ENCODE measurements at regions not wholly inside any gene's neighbourhood (a gene's known extent, or its start where the extent isn't known, plus 50 kb on each side); places are given as distances from the start of the nearest gene placed in this dataset.
"Not testable (repeated sequence)": the region's sequence is repeated elsewhere in the genome, so short reads cannot be mapped to it uniquely, and the experiment has no call there.

DNA sequence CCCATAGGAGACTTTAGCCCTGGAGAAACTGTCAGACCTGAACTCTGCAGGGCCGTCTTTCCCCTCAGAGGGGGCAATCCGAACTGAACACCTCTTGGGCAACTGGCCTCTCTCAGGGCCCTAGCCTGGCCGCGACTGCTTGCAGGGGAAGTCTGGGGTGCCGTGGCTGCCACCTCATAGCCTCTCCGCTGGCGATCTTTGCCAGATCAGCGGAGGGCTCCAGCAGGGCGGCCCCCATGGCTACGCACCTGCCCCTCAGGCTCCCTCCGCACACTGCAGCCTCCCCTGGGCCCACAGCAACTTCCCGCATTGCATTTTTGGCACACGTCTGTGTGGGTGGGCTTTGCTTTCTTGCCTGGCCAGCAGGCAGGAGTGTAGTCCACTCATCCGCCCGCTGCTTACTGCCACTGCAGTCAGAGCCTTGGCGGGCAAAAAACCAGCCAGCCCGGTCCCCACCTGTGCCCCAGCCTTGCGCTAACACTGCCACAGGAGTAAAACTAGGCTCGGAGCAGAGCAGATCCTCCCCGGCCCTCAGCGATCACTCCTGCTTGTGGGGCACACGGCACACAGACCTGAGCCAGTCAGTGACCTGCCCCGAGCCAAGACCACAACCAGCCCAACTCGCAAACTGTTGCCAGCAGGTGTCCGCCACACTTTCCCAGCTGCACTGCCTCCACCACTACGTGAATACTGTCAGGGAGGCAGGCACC, 266.8 kb upstream of the CBLB start:
- no peak overlapping the region for H3K4me3 ChIP-seq (ENCODE audit: low read length)
- peaks cover 16% of the 10 kb centered on the region for H3K4me1 ChIP-seq (ENCODE audit: control insufficient read depth, insufficient read depth, low read length)
- H3K36me3 ChIP-seq (ENCODE audit: control insufficient read depth, insufficient read depth, low read length, severe bottlenecking) = no peaks in the 10 kb centered on the region
- H3K9me3 ChIP-seq (ENCODE audit: control insufficient read depth, low read length) = no peaks in the 10 kb centered on the region
- H3K27me3 ChIP-seq (replicated peaks; ENCODE audit: control insufficient read depth, insufficient read depth, low read length) = no peaks in the 10 kb centered on the region
- DNase-seq (ENCODE audit: low read depth) = no peak
- H3K9ac ChIP-seq (ENCODE audit: low read length) = no peak overlapping the region

GRCh38 chr3:106139826-106140225, 271.0 kb upstream of the CBLB start:
- no peaks in the 10 kb centered on the region for H3K9me3 ChIP-seq (ENCODE audit: control insufficient read depth, low read length)
- no peaks in the 10 kb centered on the region for H3K27me3 ChIP-seq (replicated peaks; ENCODE audit: control insufficient read depth, insufficient read depth, low read length)
- H3K4me1 ChIP-seq (ENCODE audit: control insufficient read depth, insufficient read depth, low read length) = peaks cover 5% of the 10 kb centered on the region
- H3K36me3 ChIP-seq (ENCODE audit: control insufficient read depth, insufficient read depth, low read length, severe bottlenecking) = no peaks in the 10 kb centered on the region
- DNase-seq (ENCODE audit: low read depth) = no peak
- H3K9ac ChIP-seq (ENCODE audit: low read length) = no peak overlapping the region
- no peak overlapping the region for H3K4me3 ChIP-seq (ENCODE audit: low read length)

DNA sequence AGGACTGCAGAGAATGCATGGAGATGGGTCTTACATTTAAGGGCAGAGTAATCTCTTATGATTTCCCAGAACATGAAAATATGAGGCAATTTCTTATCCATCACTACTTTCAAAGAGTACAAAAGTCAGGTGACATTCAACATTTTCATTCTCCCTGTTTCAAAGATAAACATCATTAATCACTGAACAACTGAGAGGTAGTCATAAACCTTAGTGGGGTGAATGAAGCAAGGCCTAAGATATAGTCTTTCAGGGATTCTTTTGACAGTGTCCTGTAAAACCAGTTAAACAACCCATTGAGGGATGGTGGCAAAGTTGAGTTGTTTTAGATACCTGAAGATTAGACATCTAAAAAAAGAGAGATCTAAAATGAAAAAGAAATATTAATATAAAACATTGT, 271.6 kb upstream of the CBLB start:
- Histone ChIP-seq H3K36me3 (ENCODE audit: control insufficient read depth, insufficient read depth, low read length, severe bottlenecking) (no peaks in the 10 kb centered on the region), H3K9me3 (ENCODE audit: control insufficient read depth, low read length) (no peaks in the 10 kb centered on the region), H3K4me3 (ENCODE audit: low read length) (no peak overlapping the region), H3K9ac (ENCODE audit: low read length) (no peak overlapping the region), H3K4me1 (ENCODE audit: control insufficient read depth, insufficient read depth, low read length) (peaks cover 5% of the 10 kb centered on the region), H3K27me3 (replicated peaks; ENCODE audit: control insufficient read depth, insufficient read depth, low read length) (no peaks in the 10 kb centered on the region)
- no peak for DNase-seq (ENCODE audit: low read depth)

- Histone ChIP-seq H3K36me3 (ENCODE audit: control insufficient read depth, insufficient read depth, low read length, severe bottlenecking) (no peaks in the 10 kb centered on the region), H3K4me3 (ENCODE audit: low read length) (no peak overlapping the region), H3K9me3 (ENCODE audit: control insufficient read depth, low read length) (no peaks in the 10 kb centered on the region), H3K27me3 (replicated peaks; ENCODE audit: control insufficient read depth, insufficient read depth, low read length) (no peaks in the 10 kb centered on the region), H3K4me1 (ENCODE audit: control insufficient read depth, insufficient read depth, low read length) (no peaks in the 10 kb centered on the region), H3K9ac (ENCODE audit: low read length) (no peak overlapping the region)
- peak; percentile 42 for DNase-seq (ENCODE audit: low read depth)
Observed at GRCh38 chr3:106144030-106144429, 275.2 kb upstream of the CBLB start.

DNA sequence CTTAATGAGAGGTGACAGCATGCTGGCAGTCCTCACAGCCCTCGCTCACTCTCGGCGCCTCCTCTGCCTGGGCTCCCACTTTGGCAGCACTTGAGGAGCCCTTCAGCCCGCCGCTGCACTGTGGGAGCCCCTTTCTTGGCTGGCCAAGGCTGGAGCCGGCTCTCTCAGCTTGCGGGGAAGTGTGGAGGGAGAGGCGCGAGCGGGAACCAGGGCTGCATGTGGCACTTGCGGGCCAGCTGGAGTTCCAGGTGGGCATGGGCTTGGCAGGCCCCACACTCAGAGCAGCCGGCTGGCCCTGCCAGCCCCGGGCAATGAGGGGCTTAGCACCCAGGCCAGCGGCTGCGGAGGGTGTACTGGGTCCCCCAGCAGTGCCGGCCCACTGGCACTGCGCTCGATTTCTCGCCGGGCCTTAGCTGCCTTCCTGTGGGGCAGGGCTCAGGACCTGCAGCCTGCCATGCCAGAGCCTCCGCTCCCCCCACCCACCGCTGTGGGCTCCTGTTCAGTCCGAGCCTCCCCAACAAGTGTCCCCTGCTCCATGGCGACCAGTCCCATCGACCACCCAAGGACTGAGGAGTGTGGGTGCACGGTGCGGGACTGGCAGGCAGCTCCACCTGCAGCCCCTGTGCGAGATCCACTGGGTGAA, 279.7 kb upstream of the CBLB start:
- DNase-seq (ENCODE audit: low read depth) = not testable (repeated sequence)

GRCh38 chr3:106157411-106157810, 288.6 kb upstream of the CBLB start:
- Histone ChIP-seq H3K4me1 (ENCODE audit: control insufficient read depth, insufficient read depth, low read length) (peaks cover 8% of the 10 kb centered on the region), H3K9me3 (ENCODE audit: control insufficient read depth, low read length) (no peaks in the 10 kb centered on the region), H3K9ac (ENCODE audit: low read length) (no peak overlapping the region), H3K27me3 (replicated peaks; ENCODE audit: control insufficient read depth, insufficient read depth, low read length) (no peaks in the 10 kb centered on the region), H3K4me3 (ENCODE audit: low read length) (no peak overlapping the region), H3K36me3 (ENCODE audit: control insufficient read depth, insufficient read depth, low read length, severe bottlenecking) (no peaks in the 10 kb centered on the region)
- DNase-seq (ENCODE audit: low read depth) = no peak

More for the DNA sequence above, 279.7 kb upstream of the CBLB start:
- not testable (repeated sequence) for H3K9ac ChIP-seq (ENCODE audit: low read length); H3K36me3 ChIP-seq (ENCODE audit: control insufficient read depth, insufficient read depth, low read length, severe bottlenecking); H3K4me1 ChIP-seq (ENCODE audit: control insufficient read depth, insufficient read depth, low read length); H3K9me3 ChIP-seq (ENCODE audit: control insufficient read depth, low read length); H3K4me3 ChIP-seq (ENCODE audit: low read length); H3K27me3 ChIP-seq (replicated peaks; ENCODE audit: control insufficient read depth, insufficient read depth, low read length)

GRCh38 chr3:106160396-106160795, 291.6 kb upstream of the CBLB start:
- Histone ChIP-seq H3K9me3 (ENCODE audit: control insufficient read depth, low read length) (peaks cover 6% of the 10 kb centered on the region), H3K4me3 (ENCODE audit: low read length) (no peak overlapping the region), H3K36me3 (ENCODE audit: control insufficient read depth, insufficient read depth, low read length, severe bottlenecking) (no peaks in the 10 kb centered on the region), H3K4me1 (ENCODE audit: control insufficient read depth, insufficient read depth, low read length) (peaks cover 4% of the 10 kb centered on the region), H3K9ac (ENCODE audit: low read length) (no peak overlapping the region), H3K27me3 (replicated peaks; ENCODE audit: control insufficient read depth, insufficient read depth, low read length) (no peaks in the 10 kb centered on the region)
- peak; percentile 33 for DNase-seq (ENCODE audit: low read depth)

GRCh38 chr3:106161246-106161645, 292.4 kb upstream of the CBLB start:
- H3K9ac ChIP-seq (ENCODE audit: low read length) = no peak overlapping the region
- no peak overlapping the region for H3K4me3 ChIP-seq (ENCODE audit: low read length)

DNA sequence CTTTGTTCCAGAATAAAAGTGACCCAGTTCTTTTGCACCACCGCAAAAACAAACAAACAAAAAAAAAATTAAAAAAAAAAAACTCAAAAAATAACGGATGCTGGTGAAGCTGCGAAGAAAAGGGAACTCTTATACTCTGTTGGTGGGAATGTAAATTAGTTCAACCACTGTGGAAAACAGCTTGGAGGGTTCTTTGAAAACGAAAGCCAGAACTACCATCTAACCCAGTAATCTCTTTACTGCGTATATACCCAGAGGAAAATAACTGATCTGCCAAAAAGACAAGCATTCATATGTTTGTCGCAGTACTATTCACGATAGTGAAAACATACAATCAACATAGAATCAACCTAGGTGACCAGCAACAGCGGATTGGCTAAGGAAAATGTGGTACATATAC, 298.9 kb upstream of the CBLB start:
- Histone ChIP-seq H3K27me3 (replicated peaks; ENCODE audit: control insufficient read depth, insufficient read depth, low read length) (no peaks in the 10 kb centered on the region), H3K4me1 (ENCODE audit: control insufficient read depth, insufficient read depth, low read length) (no peaks in the 10 kb centered on the region), H3K9ac (ENCODE audit: low read length) (no peak overlapping the region), H3K36me3 (ENCODE audit: control insufficient read depth, insufficient read depth, low read length, severe bottlenecking) (no peaks in the 10 kb centered on the region), H3K9me3 (ENCODE audit: control insufficient read depth, low read length) (peaks cover 4% of the 10 kb centered on the region), H3K4me3 (ENCODE audit: low read length) (no peak overlapping the region)
- no peak for DNase-seq (ENCODE audit: low read depth)

More at GRCh38 chr3:106161246-106161645, 292.4 kb upstream of the CBLB start:
- no peak for DNase-seq (ENCODE audit: low read depth)
- H3K9me3 ChIP-seq (ENCODE audit: control insufficient read depth, low read length) = peaks cover 6% of the 10 kb centered on the region
- no peaks in the 10 kb centered on the region for H3K36me3 ChIP-seq (ENCODE audit: control insufficient read depth, insufficient read depth, low read length, severe bottlenecking)
- no peaks in the 10 kb centered on the region for H3K27me3 ChIP-seq (replicated peaks; ENCODE audit: control insufficient read depth, insufficient read depth, low read length)
- peaks cover 4% of the 10 kb centered on the region for H3K4me1 ChIP-seq (ENCODE audit: control insufficient read depth, insufficient read depth, low read length)

DNA sequence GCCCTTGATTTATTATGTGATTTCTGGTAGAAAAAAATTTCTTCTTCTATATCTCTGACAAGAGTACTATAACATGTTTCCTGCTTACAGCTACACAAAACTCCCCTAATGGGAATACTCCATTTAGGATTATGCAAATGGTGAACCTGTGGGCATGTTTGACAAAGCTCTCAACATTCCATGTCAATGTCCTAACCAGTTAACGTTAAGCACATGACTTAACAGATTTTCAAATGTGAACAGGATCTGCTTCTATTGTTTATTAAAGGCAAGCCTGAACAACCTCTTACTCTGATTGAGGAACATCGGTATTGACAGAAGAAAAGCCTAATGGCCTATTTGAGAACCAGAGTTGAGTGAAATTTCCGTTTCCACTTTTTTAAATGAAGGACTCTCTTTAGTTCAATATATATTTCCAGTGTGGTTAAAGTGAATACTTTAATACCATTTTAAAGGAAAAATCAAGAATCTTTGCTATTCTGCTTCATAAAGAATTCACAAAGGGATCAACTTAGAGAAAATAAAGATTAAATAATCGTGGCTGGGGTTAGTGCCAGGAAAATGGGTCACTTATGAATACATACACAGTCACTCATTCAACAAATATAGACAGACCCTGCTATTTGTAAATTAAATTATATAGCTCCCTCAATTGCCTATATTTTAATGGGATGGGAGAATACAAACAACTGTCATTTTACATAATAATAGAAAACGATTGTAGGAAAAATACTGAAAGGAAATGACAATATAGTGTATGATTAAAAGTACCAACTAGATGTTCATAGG, 300.3 kb upstream of the CBLB start:
- Histone ChIP-seq H3K9ac (ENCODE audit: low read length) (no peak overlapping the region), H3K4me3 (ENCODE audit: low read length) (no peak overlapping the region), H3K9me3 (ENCODE audit: control insufficient read depth, low read length) (no peaks in the 10 kb centered on the region), H3K36me3 (ENCODE audit: control insufficient read depth, insufficient read depth, low read length, severe bottlenecking) (no peaks in the 10 kb centered on the region), H3K27me3 (replicated peaks; ENCODE audit: control insufficient read depth, insufficient read depth, low read length) (no peaks in the 10 kb centered on the region), H3K4me1 (ENCODE audit: control insufficient read depth, insufficient read depth, low read length) (no peaks in the 10 kb centered on the region)
- no peak for DNase-seq (ENCODE audit: low read depth)

DNA sequence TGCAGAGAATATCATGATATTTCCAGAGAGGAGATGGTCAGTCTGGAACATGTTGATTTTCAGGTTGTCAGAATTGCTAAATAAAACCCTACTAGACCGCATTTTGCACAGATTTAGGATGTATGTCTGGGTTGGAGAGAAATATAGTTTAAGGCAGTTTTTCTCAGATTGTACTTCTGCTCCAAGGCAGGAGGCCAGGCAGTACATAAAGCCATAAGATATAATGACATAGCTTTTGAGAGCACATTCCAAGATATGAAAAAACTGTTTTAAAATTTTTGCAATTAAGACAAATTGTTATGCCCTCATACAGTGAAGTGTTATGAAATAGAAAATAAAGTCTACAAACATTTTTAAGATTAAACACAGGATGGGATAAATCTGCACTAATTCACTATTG, 301.8 kb upstream of the CBLB start:
- H3K9ac ChIP-seq (ENCODE audit: low read length) = no peak overlapping the region
- no peaks in the 10 kb centered on the region for H3K27me3 ChIP-seq (replicated peaks; ENCODE audit: control insufficient read depth, insufficient read depth, low read length)
- DNase-seq (ENCODE audit: low read depth) = no peak
- no peaks in the 10 kb centered on the region for H3K36me3 ChIP-seq (ENCODE audit: control insufficient read depth, insufficient read depth, low read length, severe bottlenecking)
- H3K9me3 ChIP-seq (ENCODE audit: control insufficient read depth, low read length) = no peaks in the 10 kb centered on the region
- H3K4me3 ChIP-seq (ENCODE audit: low read length) = no peak overlapping the region
- no peaks in the 10 kb centered on the region for H3K4me1 ChIP-seq (ENCODE audit: control insufficient read depth, insufficient read depth, low read length)
